Stimulated activated CD4-positive, alpha-beta T cell treated with anti-CD3 and anti-CD28 coated beads, Interleukin-1b, Interleukin-23, amount 100 ng/mL, for 48 hours (primary cell): ENCODE measurements at regions not wholly inside any gene's neighbourhood (a gene's known extent, or its start where the extent isn't known, plus 50 kb on each side); places are given as distances from the start of the nearest gene placed in this dataset.

ENCODE experiments used
- DNase-seq: peaks from one replicate; pipeline ENCODE4 v3.0.0-alpha.2; 2020

GRCh38 chr2:3099145-3099859 lies 278.3 kb downstream of the EIPR1 start:
- no peak for DNase-seq

GRCh38 chr2:3098231-3098630 lies 279.4 kb downstream of the EIPR1 start:
- no peak for DNase-seq

GRCh38 chr2:3097804-3098203 lies 279.8 kb downstream of the EIPR1 start:
- no peak for DNase-seq

- no peak for DNase-seq
Observed at GRCh38 chr2:3094999-3095958, 282.3 kb downstream of the EIPR1 start.

- DNase-seq: no peak
Observed at GRCh38 chr2:3094318-3094717, 283.3 kb downstream of the EIPR1 start.

GRCh38 chr2:3091696-3092095 lies 285.9 kb downstream of the EIPR1 start:
- no peak for DNase-seq

- no peak for DNase-seq
Observed at GRCh38 chr2:3082705-3083104, 294.9 kb downstream of the EIPR1 start.

- DNase-seq: no peak
Observed at GRCh38 chr2:3079959-3080948, 297.4 kb downstream of the EIPR1 start.

GRCh38 chr2:3079466-3079865 lies 298.2 kb downstream of the EIPR1 start:
- no peak for DNase-seq

- no peak for DNase-seq
Observed at GRCh38 chr2:3078684-3079083, 298.9 kb downstream of the EIPR1 start.

- no peak for DNase-seq
Observed at GRCh38 chr2:3076848-3077642, 300.6 kb downstream of the EIPR1 start.

GRCh38 chr2:3075991-3076340 lies 301.7 kb downstream of the EIPR1 start:
- no peak for DNase-seq

- no peak for DNase-seq
Observed at GRCh38 chr2:3075316-3075990, 302.2 kb downstream of the EIPR1 start.

- DNase-seq: no peak
Observed at GRCh38 chr2:3073704-3074103, 303.9 kb downstream of the EIPR1 start.

GRCh38 chr2:3073041-3073595 lies 304.5 kb downstream of the EIPR1 start:
- DNase-seq: no peak

GRCh38 chr2:3071685-3072263 lies 305.8 kb downstream of the EIPR1 start:
- no peak for DNase-seq

GRCh38 chr2:3066831-3067230 lies 310.8 kb downstream of the EIPR1 start:
- no peak for DNase-seq

- no peak for DNase-seq
Observed at GRCh38 chr2:3065928-3066327, 311.7 kb downstream of the EIPR1 start.

- no peak for DNase-seq
Observed at GRCh38 chr2:3062476-3063260, 314.9 kb downstream of the EIPR1 start.

- no peak for DNase-seq
Observed at GRCh38 chr2:3060049-3060448, 317.6 kb downstream of the EIPR1 start.
